ENCODE measurements at regions not wholly inside any gene's neighbourhood (a gene's known extent, or its start where the extent isn't known, plus 50 kb on each side); places are given as distances from the start of the nearest gene placed in this dataset.

DNA sequence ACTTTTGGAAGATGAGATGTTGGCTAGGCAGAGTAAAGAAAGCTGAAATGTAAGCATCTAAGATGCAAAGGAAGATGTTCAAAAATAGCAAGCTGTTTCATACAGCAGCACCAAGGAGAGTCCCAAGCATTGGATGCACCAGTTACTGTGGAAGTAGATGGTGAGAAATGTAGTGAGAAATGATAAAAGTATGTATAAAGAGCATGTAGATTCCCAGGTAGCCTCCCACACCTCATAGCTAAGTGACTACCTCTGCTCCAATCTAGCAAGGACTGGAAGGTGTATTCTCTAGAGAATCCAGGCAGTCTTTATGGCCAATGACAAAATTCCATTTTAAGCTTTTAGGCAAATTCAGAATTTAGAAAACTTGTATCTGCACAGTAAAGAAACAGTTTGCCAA, 50.9 kb upstream of the C4orf54 start:
- no peak for DNase-seq (ENCODE audit: low read depth in 2 of 2)
- TF ChIP-seq, protein P1, sequence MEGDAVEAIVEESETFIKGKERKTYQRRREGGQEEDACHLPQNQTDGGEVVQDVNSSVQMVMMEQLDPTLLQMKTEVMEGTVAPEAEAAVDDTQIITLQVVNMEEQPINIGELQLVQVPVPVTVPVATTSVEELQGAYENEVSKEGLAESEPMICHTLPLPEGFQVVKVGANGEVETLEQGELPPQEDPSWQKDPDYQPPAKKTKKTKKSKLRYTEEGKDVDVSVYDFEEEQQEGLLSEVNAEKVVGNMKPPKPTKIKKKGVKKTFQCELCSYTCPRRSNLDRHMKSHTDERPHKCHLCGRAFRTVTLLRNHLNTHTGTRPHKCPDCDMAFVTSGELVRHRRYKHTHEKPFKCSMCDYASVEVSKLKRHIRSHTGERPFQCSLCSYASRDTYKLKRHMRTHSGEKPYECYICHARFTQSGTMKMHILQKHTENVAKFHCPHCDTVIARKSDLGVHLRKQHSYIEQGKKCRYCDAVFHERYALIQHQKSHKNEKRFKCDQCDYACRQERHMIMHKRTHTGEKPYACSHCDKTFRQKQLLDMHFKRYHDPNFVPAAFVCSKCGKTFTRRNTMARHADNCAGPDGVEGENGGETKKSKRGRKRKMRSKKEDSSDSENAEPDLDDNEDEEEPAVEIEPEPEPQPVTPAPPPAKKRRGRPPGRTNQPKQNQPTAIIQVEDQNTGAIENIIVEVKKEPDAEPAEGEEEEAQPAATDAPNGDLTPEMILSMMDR (IDR thresholded peaks at IDR 0.05; ENCODE audit: low read depth, low read length) = no peak
- no peak overlapping the region for H3K4me3 ChIP-seq (replicated peaks in 1 of 2; ENCODE audit: low read depth in 2 of 2, low read length in 2 of 2)

All from cardiac fibroblast (primary cell).